ENCODE measurements at regions not wholly inside any gene's neighbourhood (a gene's known extent, or its start where the extent isn't known, plus 50 kb on each side); places are given as distances from the start of the nearest gene placed in this dataset.

GRCh38 chr10:112871021-112871420 lies 79.0 kb upstream of the TCF7L2 start:
- DNase-seq (no peak), ATAC-seq (no peak)
- TF ChIP-seq CTCF (IDR thresholded peaks at IDR 0.05) = no peak
- intact Hi-C loops (cut with DNase I) = no loop called here
- Histone ChIP-seq H3K27me3 (no peaks in the 10 kb centered on the region), H3K36me3 (no peaks in the 10 kb centered on the region), H3K27ac (no peak overlapping the region), H3K9me3 (no peaks in the 10 kb centered on the region), H3K4me3 (no peak overlapping the region), H3K4me1 (no peaks in the 10 kb centered on the region)

- intact Hi-C loops (cut with DNase I) = no loop called here
- peak; percentile 22 for TF ChIP-seq CTCF (IDR thresholded peaks at IDR 0.05)
- no peak overlapping the region for H3K4me3 ChIP-seq
- H3K4me1 ChIP-seq = no peaks in the 10 kb centered on the region
- no peaks in the 10 kb centered on the region for H3K9me3 ChIP-seq
- no peak for DNase-seq
- no peaks in the 10 kb centered on the region for H3K27me3 ChIP-seq
- no peak for ATAC-seq
- H3K36me3 ChIP-seq = no peaks in the 10 kb centered on the region
- H3K27ac ChIP-seq = no peak overlapping the region
Observed at GRCh38 chr10:112872728-112873127, 77.3 kb upstream of the TCF7L2 start.

GRCh38 chr10:112873541-112873940 lies 76.5 kb upstream of the TCF7L2 start:
- H3K27ac ChIP-seq = no peak overlapping the region
- H3K4me3 ChIP-seq = no peak overlapping the region
- ATAC-seq (no peak), DNase-seq (no peak)
- no peak for TF ChIP-seq CTCF (IDR thresholded peaks at IDR 0.05)
- intact Hi-C loops (cut with DNase I) = no loop called here
- no peaks in the 10 kb centered on the region for H3K4me1 ChIP-seq
- no peaks in the 10 kb centered on the region for H3K9me3 ChIP-seq
- H3K36me3 ChIP-seq = no peaks in the 10 kb centered on the region
- H3K27me3 ChIP-seq = no peaks in the 10 kb centered on the region

GRCh38 chr10:112874982-112875381 lies 75.1 kb upstream of the TCF7L2 start:
- no peaks in the 10 kb centered on the region for H3K27me3 ChIP-seq
- intact Hi-C loops (cut with DNase I) = no loop called here
- no peaks in the 10 kb centered on the region for H3K9me3 ChIP-seq
- ATAC-seq = no peak
- H3K4me1 ChIP-seq = no peaks in the 10 kb centered on the region
- no peak for TF ChIP-seq CTCF (IDR thresholded peaks at IDR 0.05)
- DNase-seq = no peak
- no peak overlapping the region for H3K4me3 ChIP-seq
- H3K36me3 ChIP-seq = no peaks in the 10 kb centered on the region
- no peak overlapping the region for H3K27ac ChIP-seq

- H3K27ac ChIP-seq = no peak overlapping the region
- peak; percentile 53 for ATAC-seq
- no peak for TF ChIP-seq CTCF (IDR thresholded peaks at IDR 0.05)
- no peak overlapping the region for H3K4me3 ChIP-seq
- H3K36me3 ChIP-seq = no peaks in the 10 kb centered on the region
- DNase-seq = no peak
- no peaks in the 10 kb centered on the region for H3K9me3 ChIP-seq
- intact Hi-C loops (cut with DNase I) = no loop called here
- H3K4me1 ChIP-seq = no peaks in the 10 kb centered on the region
- no peaks in the 10 kb centered on the region for H3K27me3 ChIP-seq
Observed at GRCh38 chr10:112875476-112876267, 74.4 kb upstream of the TCF7L2 start.
